ENCODE measurements at regions not wholly inside any gene's neighbourhood (a gene's known extent, or its start where the extent isn't known, plus 50 kb on each side); places are given as distances from the start of the nearest gene placed in this dataset.
"Not testable (repeated sequence)": the region's sequence is repeated elsewhere in the genome, so short reads cannot be mapped to it uniquely, and the experiment has no call there.

DNA sequence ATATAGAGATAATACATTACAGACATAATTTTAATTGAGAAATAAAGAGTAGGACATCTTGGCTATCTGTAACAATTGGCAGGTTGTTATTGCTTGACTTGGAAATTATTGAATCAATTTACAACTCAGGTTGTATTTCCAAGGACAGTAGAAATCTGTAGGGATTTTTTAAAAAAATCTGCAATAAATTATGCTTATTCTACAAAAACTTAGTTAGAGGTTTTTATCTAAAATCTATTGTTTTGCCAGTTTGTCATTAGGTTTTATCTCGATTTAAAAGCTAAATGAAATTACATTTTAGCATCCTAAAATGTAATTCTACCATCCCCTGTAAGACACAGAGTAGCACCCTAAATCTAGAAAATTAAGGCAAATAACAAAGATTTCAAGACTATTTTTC, 408.8 kb downstream of the COL11A1 start:
- DNase-seq (ENCODE audit: low read depth), result no peak
- TF ChIP-seq, protein P1, sequence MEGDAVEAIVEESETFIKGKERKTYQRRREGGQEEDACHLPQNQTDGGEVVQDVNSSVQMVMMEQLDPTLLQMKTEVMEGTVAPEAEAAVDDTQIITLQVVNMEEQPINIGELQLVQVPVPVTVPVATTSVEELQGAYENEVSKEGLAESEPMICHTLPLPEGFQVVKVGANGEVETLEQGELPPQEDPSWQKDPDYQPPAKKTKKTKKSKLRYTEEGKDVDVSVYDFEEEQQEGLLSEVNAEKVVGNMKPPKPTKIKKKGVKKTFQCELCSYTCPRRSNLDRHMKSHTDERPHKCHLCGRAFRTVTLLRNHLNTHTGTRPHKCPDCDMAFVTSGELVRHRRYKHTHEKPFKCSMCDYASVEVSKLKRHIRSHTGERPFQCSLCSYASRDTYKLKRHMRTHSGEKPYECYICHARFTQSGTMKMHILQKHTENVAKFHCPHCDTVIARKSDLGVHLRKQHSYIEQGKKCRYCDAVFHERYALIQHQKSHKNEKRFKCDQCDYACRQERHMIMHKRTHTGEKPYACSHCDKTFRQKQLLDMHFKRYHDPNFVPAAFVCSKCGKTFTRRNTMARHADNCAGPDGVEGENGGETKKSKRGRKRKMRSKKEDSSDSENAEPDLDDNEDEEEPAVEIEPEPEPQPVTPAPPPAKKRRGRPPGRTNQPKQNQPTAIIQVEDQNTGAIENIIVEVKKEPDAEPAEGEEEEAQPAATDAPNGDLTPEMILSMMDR (conservative IDR thresholded peaks at IDR 0.05; ENCODE audit: control insufficient read depth, insufficient read depth, low read depth, low read length), result no peak
- H3K4me3 ChIP-seq (ENCODE audit: control insufficient read depth, low read depth, low read length), result no peak overlapping the region

DNA sequence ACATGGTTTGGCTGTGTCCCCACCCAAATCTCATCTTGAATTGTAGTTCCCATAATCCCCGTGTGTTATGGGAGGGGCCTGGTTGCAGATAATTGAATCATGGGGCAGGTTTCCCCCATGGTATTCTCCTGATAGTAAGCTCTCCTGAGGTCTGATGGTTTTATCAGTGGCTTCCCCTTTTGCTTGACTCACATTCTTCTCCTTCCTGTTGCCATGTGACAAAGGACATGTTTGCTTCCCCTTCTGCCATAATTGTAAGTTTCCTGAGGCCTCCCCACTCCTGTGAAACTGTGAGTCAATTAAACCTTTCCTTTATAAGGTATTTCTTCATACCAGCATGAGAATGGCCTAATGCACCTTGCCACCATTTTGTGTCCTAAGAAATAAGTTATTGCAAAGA, 415.0 kb downstream of the COL11A1 start:
- H3K4me3 ChIP-seq (ENCODE audit: control insufficient read depth, low read depth, low read length), result no peak overlapping the region
- no peak for DNase-seq (ENCODE audit: low read depth)
- TF ChIP-seq, protein P1 (conservative IDR thresholded peaks at IDR 0.05; ENCODE audit: control insufficient read depth, insufficient read depth, low read depth, low read length), result no peak

DNA sequence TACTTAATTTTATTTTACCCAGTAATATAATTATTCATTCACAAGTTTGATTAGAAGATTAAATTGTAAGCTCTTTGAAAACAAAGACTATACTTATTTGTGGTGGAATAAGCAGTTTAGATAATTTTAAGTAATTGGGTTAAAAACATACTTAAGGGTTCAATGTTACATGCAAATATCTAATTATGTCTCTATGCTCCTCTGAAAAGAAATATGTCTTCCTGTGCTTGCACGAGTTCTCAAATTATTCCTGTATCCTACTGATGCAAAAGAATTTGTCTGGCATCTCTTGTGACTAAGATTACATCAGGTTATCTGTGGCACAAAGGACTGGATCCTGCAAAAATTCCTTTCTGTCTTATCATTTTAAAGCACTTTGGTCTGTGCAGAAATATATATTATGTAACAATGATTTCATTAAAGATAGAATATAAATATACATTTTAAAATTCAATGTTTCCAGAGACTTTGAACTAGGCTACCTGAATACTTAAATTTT, 416.7 kb downstream of the COL11A1 start:
- TF ChIP-seq, protein P1 (conservative IDR thresholded peaks at IDR 0.05; ENCODE audit: control insufficient read depth, insufficient read depth, low read depth, low read length), result no peak
- H3K4me3 ChIP-seq (ENCODE audit: control insufficient read depth, low read depth, low read length), result no peak overlapping the region
- DNase-seq (ENCODE audit: low read depth), result no peak

DNA sequence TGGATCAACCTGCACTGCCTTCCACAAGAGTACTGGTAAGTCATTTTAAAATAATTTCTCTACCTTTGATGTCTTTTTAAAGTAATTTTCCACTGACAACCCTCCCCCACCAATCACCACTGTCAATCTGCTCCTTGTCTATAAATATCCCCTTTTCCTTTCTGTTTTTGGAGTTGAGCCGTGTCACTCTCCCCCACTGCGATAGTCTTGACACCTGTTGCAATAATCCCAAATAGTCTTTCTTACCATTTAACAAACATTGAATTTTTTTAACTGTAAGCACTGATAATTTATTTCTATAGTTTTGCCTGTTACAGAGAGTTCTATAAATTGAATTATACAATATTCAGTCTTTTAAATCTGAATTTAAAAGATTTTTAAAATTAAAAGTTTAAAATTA, 420.9 kb downstream of the COL11A1 start:
- H3K4me3 ChIP-seq (ENCODE audit: control insufficient read depth, low read depth, low read length), result no peak overlapping the region
- no peak for DNase-seq (ENCODE audit: low read depth)
- TF ChIP-seq, protein P1 (conservative IDR thresholded peaks at IDR 0.05; ENCODE audit: control insufficient read depth, insufficient read depth, low read depth, low read length), result no peak

DNA sequence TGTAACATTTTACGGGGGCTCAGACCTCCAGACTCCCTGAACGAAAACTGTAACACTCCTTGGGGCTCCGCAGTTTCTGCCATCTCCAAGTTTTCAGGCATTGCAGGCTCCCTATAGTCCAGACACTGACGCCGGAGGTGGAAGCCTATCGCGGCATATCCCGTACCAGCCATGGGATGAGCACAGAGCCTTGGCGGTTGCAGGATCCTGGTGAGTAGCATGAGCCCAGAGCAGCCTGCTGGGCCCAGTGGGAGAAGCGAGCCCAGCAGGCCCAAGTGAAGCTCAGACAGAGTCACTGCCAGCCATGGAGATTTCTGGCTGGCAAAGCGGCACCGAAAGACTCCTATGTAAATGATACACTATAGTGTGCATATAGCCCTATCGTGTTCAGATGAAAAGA, 446.8 kb downstream of the COL11A1 start:
- DNase-seq (ENCODE audit: low read depth), result no peak
- TF ChIP-seq, protein P1 (conservative IDR thresholded peaks at IDR 0.05; ENCODE audit: control insufficient read depth, insufficient read depth, low read depth, low read length), result no peak

DNA sequence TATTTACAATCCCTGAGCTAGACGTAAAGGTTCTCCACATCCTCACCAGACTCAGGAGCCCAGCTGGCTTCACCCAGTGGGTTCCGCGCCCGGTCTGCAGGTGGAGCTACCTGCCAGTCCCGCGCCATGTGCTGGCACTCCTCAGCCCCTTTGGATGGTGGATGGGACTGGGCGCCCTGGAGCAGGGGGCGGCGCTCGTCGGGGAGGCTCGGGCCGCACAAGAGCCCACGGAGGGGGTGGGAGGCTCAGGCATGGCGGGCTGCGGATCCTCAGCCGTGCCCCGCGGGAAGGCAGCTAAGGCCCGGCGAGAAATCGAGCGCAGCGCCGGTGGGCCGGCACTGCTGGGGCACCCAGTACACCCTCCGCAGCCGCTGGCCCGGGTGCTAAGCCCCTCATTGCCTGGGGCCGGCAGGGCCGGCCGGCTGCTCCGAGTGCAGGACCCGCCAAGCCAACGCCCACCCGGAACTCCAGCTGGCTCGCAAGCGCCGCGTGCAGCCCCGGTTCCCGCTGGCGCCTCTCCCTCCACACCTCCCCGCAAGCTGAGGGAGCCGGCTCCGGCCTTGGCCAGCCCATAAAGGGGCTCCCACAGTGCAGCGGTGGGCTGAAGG, 448.3 kb downstream of the COL11A1 start:
- H3K4me3 ChIP-seq (ENCODE audit: control insufficient read depth, low read depth, low read length); DNase-seq (ENCODE audit: low read depth): not testable (repeated sequence)

More for the DNA sequence above, 446.8 kb downstream of the COL11A1 start:
- H3K4me3 ChIP-seq (ENCODE audit: control insufficient read depth, low read depth, low read length), result no peak overlapping the region

DNA sequence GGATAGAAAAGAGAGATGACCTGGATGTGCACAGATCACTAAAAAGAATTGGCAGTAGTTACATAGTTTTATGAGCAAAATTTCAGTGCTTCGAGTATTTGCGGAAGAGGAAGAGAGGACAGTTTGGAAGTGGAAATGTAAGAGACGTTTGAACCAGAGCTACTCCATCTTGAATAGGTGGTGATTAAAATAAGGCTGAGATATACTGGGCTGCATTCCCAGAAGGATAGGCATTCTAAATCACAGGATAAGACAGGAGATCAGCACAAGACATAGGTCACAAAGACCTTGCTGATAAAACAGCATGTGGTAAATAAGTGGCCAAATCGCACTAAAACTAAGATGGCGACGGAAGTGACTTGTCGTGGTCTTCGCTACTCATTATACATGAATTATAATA, 453.3 kb downstream of the COL11A1 start:
- no peak for DNase-seq (ENCODE audit: low read depth)
- H3K4me3 ChIP-seq (ENCODE audit: control insufficient read depth, low read depth, low read length), result no peak overlapping the region
- TF ChIP-seq, protein P1 (conservative IDR thresholded peaks at IDR 0.05; ENCODE audit: control insufficient read depth, insufficient read depth, low read depth, low read length), result no peak
